NB4 (cell line): ENCODE measurements at regions not wholly inside any gene's neighbourhood (a gene's known extent, or its start where the extent isn't known, plus 50 kb on each side); places are given as distances from the start of the nearest gene placed in this dataset.

Source experiments
- DNase-seq: peaks from one replicate; pipeline ENCODE4 v3.0.0; 2010; ENCODE audit warnings: low read depth
- H3K4me3 ChIP-seq: one replicate; pipeline ENCODE4 v1.5.1; 2011; ENCODE audit warnings: mild to moderate bottlenecking, low read depth, low read length, moderate library complexity
- MYC ChIP-seq: IDR thresholded peaks from 2 replicates; pipeline ENCODE4 v1.6.1; 2011; ENCODE audit warnings: low read depth, low read length
- POLR2A ChIP-seq: IDR thresholded peaks from 2 replicates; pipeline ENCODE4 v1.6.1; 2011; ENCODE audit warnings: mild to moderate bottlenecking; ENCODE audit not compliant: insufficient read length; ENCODE audit errors: extremely low read depth
- TF ChIP-seq, protein P1 (sequence below): IDR thresholded peaks from 2 replicates; pipeline ENCODE4 v1.6.1; 2011; ENCODE audit warnings: low read depth, low read length
- TF ChIP-seq, protein P2 (sequence below): IDR thresholded peaks from one replicate; pipeline ENCODE4 v1.5.1; 2012; ENCODE audit warnings: low read depth, low read length

DNA sequence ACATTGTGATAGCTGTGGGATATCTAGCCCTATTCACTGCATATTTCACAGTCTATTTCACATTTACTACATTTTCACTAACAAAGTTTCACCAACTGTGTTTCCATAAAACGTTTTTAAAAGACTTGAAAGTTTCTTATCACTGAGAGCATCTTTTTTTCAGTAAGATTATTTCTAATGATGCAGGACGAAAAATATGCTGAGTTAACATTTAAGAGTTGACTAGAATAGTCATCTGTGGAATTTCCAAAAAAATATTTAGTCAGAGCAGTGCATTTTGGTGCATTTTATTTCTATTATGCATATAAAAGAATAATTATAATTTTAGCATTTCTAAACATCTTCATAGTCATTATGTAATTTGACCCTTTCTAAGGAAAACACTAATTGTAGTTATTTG is 143.8 kb upstream of the CLEC14A start:
- TF ChIP-seq MYC: no peak
- TF ChIP-seq, protein P1, sequence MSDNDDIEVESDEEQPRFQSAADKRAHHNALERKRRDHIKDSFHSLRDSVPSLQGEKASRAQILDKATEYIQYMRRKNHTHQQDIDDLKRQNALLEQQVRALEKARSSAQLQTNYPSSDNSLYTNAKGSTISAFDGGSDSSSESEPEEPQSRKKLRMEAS: no peak
- no peak for TF ChIP-seq POLR2A
- TF ChIP-seq, protein P2, sequence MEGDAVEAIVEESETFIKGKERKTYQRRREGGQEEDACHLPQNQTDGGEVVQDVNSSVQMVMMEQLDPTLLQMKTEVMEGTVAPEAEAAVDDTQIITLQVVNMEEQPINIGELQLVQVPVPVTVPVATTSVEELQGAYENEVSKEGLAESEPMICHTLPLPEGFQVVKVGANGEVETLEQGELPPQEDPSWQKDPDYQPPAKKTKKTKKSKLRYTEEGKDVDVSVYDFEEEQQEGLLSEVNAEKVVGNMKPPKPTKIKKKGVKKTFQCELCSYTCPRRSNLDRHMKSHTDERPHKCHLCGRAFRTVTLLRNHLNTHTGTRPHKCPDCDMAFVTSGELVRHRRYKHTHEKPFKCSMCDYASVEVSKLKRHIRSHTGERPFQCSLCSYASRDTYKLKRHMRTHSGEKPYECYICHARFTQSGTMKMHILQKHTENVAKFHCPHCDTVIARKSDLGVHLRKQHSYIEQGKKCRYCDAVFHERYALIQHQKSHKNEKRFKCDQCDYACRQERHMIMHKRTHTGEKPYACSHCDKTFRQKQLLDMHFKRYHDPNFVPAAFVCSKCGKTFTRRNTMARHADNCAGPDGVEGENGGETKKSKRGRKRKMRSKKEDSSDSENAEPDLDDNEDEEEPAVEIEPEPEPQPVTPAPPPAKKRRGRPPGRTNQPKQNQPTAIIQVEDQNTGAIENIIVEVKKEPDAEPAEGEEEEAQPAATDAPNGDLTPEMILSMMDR: no peak

DNA sequence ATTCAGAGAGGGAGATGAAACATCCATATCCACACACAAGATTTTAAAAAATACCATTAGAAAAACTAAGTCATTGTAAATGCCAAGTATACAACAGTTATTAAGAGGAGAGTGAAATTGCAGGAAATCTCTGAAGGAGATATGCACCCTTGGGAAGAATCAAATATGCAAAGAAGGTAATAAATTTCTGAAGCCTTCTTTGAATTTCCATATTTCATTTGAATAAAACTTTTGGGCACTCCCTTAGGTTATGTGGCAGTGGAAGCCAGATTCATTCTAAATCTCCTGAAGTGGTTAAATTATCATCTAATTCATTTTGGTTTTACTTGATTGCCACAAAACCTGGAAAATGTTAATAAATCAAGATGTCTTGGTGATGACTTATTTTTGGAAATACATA is 138.9 kb upstream of the CLEC14A start:
- H3K4me3 ChIP-seq: no peak overlapping the region
- TF ChIP-seq, protein P2: no peak
- TF ChIP-seq POLR2A (no peak), MYC (no peak)
- TF ChIP-seq, protein P1: no peak
- DNase-seq: no peak

More for the DNA sequence above, 143.8 kb upstream of the CLEC14A start:
- DNase-seq: no peak
- H3K4me3 ChIP-seq: no peak overlapping the region

DNA sequence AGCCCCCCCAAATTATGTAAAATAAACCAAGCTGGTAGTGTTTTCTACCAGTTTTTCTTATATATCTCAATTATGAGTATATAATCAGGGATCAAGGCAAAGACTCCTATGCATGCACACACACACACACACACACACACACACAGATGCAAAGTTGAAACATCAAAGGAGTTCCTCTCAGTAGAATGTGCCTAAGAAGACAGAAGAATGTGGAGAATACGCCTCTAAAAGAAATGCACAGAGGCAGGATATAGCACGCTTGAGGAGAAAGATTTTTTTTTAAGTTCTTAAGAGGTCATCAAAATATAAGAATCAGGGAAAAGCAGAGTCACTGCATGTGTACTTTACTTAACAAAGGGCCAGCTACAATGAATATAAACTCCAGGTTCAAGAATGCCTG is 138.2 kb upstream of the CLEC14A start:
- TF ChIP-seq, protein P1: no peak
- H3K4me3 ChIP-seq: no peak overlapping the region
- DNase-seq: no peak

DNA sequence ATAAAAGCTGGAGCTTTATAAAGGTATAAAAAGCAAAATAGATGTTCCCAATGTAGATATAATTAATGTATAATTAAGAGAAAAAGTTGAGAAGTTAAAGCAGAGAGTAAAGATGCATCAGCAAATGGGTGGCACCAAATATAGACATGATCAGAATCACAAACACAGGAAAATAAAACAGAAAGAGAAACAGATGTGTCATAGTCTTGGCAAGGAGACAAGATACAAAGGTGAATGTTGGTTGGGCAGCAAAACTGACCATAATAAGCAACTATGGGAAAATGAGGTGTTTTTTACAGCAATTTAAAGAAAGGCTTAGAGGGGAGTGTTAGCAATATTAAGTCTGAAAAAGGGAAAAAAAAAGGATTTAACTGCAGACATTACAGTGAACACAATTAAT is 135.4 kb upstream of the CLEC14A start:
- no peak for DNase-seq
- H3K4me3 ChIP-seq: no peak overlapping the region
- TF ChIP-seq POLR2A (no peak), MYC (no peak)
- TF ChIP-seq, protein P1: no peak
- TF ChIP-seq, protein P2: no peak

DNA sequence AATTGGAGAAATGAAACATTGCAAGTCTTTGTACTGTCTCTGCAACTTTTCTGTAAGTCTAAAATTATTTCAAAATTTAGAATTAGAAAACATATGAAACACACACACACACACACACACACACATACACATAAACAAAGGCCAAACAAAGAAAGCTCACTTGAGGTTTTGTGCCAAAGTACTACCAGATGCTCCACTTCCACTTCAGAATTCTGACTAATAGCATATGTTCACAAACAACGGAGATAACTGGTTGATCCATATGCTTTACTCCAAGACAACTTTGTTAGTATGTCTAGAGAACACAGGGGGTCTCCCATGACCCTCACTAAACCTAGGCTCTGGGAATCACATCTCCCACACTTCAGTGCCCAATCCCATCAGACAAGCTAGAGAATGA is 133.8 kb upstream of the CLEC14A start:
- DNase-seq: no peak
- TF ChIP-seq, protein P1: no peak
- TF ChIP-seq POLR2A (no peak), MYC (no peak)
- TF ChIP-seq, protein P2: no peak
- H3K4me3 ChIP-seq: no peak overlapping the region

DNA sequence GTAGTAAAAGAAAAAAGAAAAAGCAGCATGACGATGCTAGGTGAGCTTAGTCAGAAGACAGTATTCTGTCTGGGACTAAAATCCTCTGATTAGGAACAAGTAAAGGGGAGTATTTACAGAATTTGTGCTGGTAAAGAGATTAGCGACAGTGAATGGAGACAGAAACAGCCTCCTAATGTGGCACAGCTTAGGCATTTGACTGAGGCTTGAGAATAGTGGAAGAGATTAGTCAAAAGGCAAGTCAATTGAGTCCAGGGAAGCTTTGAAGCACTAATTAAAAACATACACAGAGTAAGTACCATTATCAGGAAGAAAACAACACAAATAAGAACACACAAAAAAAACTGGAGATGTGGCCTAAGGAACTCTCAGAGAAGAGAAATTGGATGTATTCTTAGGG is 131.9 kb upstream of the CLEC14A start:
- no peak for DNase-seq
- TF ChIP-seq, protein P1: no peak
- TF ChIP-seq POLR2A: no peak
- no peak for TF ChIP-seq MYC
- TF ChIP-seq, protein P2: no peak

More for the DNA sequence above, 131.9 kb upstream of the CLEC14A start:
- H3K4me3 ChIP-seq: no peak overlapping the region
